ENCODE measurements at regions not wholly inside any gene's neighbourhood (a gene's known extent, or its start where the extent isn't known, plus 50 kb on each side); places are given as distances from the start of the nearest gene placed in this dataset.

GRCh38 chr7:32346253-32346652 is 143.9 kb downstream of the LSM5 start:
- DNase-seq (ENCODE audit: low read depth), result no peak

GRCh38 chr7:32336726-32337125 is 153.5 kb downstream of the LSM5 start:
- peak; percentile 73 for DNase-seq (ENCODE audit: low read depth)

GRCh38 chr7:32335107-32335506 is 155.1 kb downstream of the LSM5 start:
- peak; percentile 97 for DNase-seq (ENCODE audit: low read depth)

- DNase-seq (ENCODE audit: low read depth), result no peak
Observed at GRCh38 chr7:32330602-32331001, 159.6 kb downstream of the LSM5 start.

GRCh38 chr7:32326078-32326477 is 164.1 kb downstream of the LSM5 start:
- DNase-seq (ENCODE audit: low read depth), result no peak

GRCh38 chr7:32323712-32324111 is 166.5 kb downstream of the LSM5 start:
- no peak for DNase-seq (ENCODE audit: low read depth)

- DNase-seq (ENCODE audit: low read depth), result no peak
Observed at GRCh38 chr7:32319012-32319382, 171.2 kb downstream of the LSM5 start.

GRCh38 chr7:32318300-32319011 is 171.7 kb downstream of the LSM5 start:
- DNase-seq (ENCODE audit: low read depth), result no peak

GRCh38 chr7:32316839-32317238 is 173.3 kb downstream of the LSM5 start:
- DNase-seq (ENCODE audit: low read depth), result peak; percentile 46

- DNase-seq (ENCODE audit: low read depth), result no peak
Observed at GRCh38 chr7:32314761-32315160, 175.4 kb downstream of the LSM5 start.

GRCh38 chr7:32301427-32301826 is 188.8 kb downstream of the LSM5 start:
- no peak for DNase-seq (ENCODE audit: low read depth)

GRCh38 chr7:32299133-32299702 is 191.0 kb downstream of the LSM5 start:
- peak; percentile 32 for DNase-seq (ENCODE audit: low read depth)

- DNase-seq (ENCODE audit: low read depth), result no peak
Observed at GRCh38 chr7:32298408-32299132, 191.6 kb downstream of the LSM5 start.

- DNase-seq (ENCODE audit: low read depth), result no peak
Observed at GRCh38 chr7:32293833-32294232, 196.3 kb downstream of the LSM5 start.

GRCh38 chr7:32289651-32290414 is 200.3 kb downstream of the LSM5 start:
- DNase-seq (ENCODE audit: low read depth), result no peak

GRCh38 chr7:32285698-32286097 is 204.5 kb downstream of the LSM5 start:
- no peak for DNase-seq (ENCODE audit: low read depth)

- DNase-seq (ENCODE audit: low read depth), result no peak
Observed at GRCh38 chr7:32283546-32283945, 206.6 kb downstream of the LSM5 start.

GRCh38 chr7:32279500-32279899 is 209.3 kb upstream of the PDE1C start:
- no peak for DNase-seq (ENCODE audit: low read depth)

- DNase-seq (ENCODE audit: low read depth), result peak; percentile 28
Observed at GRCh38 chr7:32275216-32276009, 205.2 kb upstream of the PDE1C start.

- DNase-seq (ENCODE audit: low read depth), result no peak
Observed at GRCh38 chr7:32273297-32273696, 203.1 kb upstream of the PDE1C start.

GRCh38 chr7:32266932-32267475 is 196.8 kb upstream of the PDE1C start:
- DNase-seq (ENCODE audit: low read depth), result no peak

Data from RPMI7951 (cell line).